H9 (cell line): ENCODE measurements at regions not wholly inside any gene's neighbourhood (a gene's known extent, or its start where the extent isn't known, plus 50 kb on each side); places are given as distances from the start of the nearest gene placed in this dataset.

Experiments used
- DNase-seq: peaks from one replicate; pipeline ENCODE4 v3.0.0-alpha.2; 2017
- H2AFZ ChIP-seq: one replicate; pipeline ENCODE4 v1.6.1; 2013; ENCODE audit warnings: mild to moderate bottlenecking, low read length, control low read depth, moderate library complexity
- H2AK5ac ChIP-seq: 2 replicates; pipeline ENCODE4 v1.6.1; 2013; ENCODE audit warnings: low read length, control low read depth, mixed read lengths; ENCODE audit not compliant: insufficient read length
- H2BK120ac ChIP-seq: one replicate; pipeline ENCODE4 v1.6.1; 2013; ENCODE audit warnings: low read depth, mild to moderate bottlenecking, low read length, control low read depth, inconsistent platforms; ENCODE audit not compliant: poor library complexity, severe bottlenecking
- H2BK12ac ChIP-seq: 2 replicates; pipeline ENCODE4 v1.6.1; 2013; ENCODE audit warnings: low read length, control low read depth, mixed read lengths, low read depth; ENCODE audit not compliant: insufficient read length
- H2BK15ac ChIP-seq: 2 replicates; pipeline ENCODE4 v1.6.1; 2013; ENCODE audit warnings: low read depth, low read length, control low read depth
- H2BK20ac ChIP-seq: one replicate; pipeline ENCODE4 v1.6.1; 2013; ENCODE audit warnings: low read depth, mild to moderate bottlenecking, low read length, control low read depth, inconsistent platforms; ENCODE audit not compliant: poor library complexity, severe bottlenecking
- H2BK5ac ChIP-seq: 2 replicates; pipeline ENCODE4 v1.6.1; 2013; ENCODE audit warnings: low read length, control low read depth, mixed read lengths; ENCODE audit not compliant: insufficient read length
- H3K14ac ChIP-seq: 2 replicates; pipeline ENCODE4 v1.6.1; 2013; ENCODE audit warnings: low read length, control low read depth; ENCODE audit not compliant: insufficient read depth
- H3K18ac ChIP-seq: 2 replicates; pipeline ENCODE4 v1.6.1; 2013; ENCODE audit warnings: low read depth, mild to moderate bottlenecking, mixed read lengths, low read length, control low read depth; ENCODE audit not compliant: insufficient read length
- H3K23ac ChIP-seq: 2 replicates; pipeline ENCODE4 v1.6.1; 2013; ENCODE audit warnings: low read length, control low read depth, mixed read lengths, low read depth; ENCODE audit not compliant: insufficient read length
- H3K23me2 ChIP-seq: 2 replicates; pipeline ENCODE4 v1.6.1; 2013; ENCODE audit warnings: low read depth, mild to moderate bottlenecking, mixed read lengths, low read length, control low read depth; ENCODE audit not compliant: insufficient read length, poor library complexity, severe bottlenecking
- H3K27ac ChIP-seq: 2 replicates; pipeline ENCODE4 v1.5.1; 2013; ENCODE audit warnings: low read length, control low read depth, mixed read lengths, low read depth; ENCODE audit not compliant: insufficient read length
- H3K27me3 ChIP-seq: 2 replicates; pipeline ENCODE4 v1.6.1; 2013; ENCODE audit warnings: low read length, control low read depth, inconsistent platforms; ENCODE audit not compliant: insufficient read depth
- H3K4ac ChIP-seq: 2 replicates; pipeline ENCODE4 v1.6.1; 2013; ENCODE audit warnings: low read depth, mild to moderate bottlenecking, control low read depth, inconsistent platforms, low read length, moderate library complexity
- H3K4me1 ChIP-seq: 2 replicates; pipeline ENCODE4 v1.6.1; 2013; ENCODE audit warnings: low read length, control low read depth, inconsistent platforms; ENCODE audit not compliant: insufficient read depth
- H3K4me2 ChIP-seq: 2 replicates; pipeline ENCODE4 v1.6.1; 2013; ENCODE audit warnings: low read length, control low read depth, mixed read lengths; ENCODE audit not compliant: insufficient read length, insufficient read depth
- H3K56ac ChIP-seq: 2 replicates; pipeline ENCODE4 v1.6.1; 2013; ENCODE audit warnings: low read depth, mild to moderate bottlenecking, mixed read lengths, low read length, control low read depth; ENCODE audit not compliant: insufficient read length
- H3K79me1 ChIP-seq: 2 replicates; pipeline ENCODE4 v1.6.1; 2013; ENCODE audit warnings: low read depth, mild to moderate bottlenecking, moderate library complexity, low read length, control low read depth, inconsistent platforms; ENCODE audit not compliant: insufficient read depth, poor library complexity, severe bottlenecking
- H3K79me2 ChIP-seq: 2 replicates; pipeline ENCODE4 v1.6.1; 2013; ENCODE audit warnings: low read length, control low read depth, inconsistent platforms; ENCODE audit not compliant: insufficient read depth
- H3K9ac ChIP-seq: 2 replicates; pipeline ENCODE4 v1.6.1; 2013; ENCODE audit warnings: low read length, control low read depth, mixed read lengths; ENCODE audit not compliant: insufficient read length; ENCODE audit errors: extremely low read depth
- H3K9me3 ChIP-seq: one replicate; pipeline ENCODE4 v1.6.1; 2013; ENCODE audit warnings: low read depth, low read length, inconsistent platforms; ENCODE audit not compliant: control insufficient read depth
- H3T11ph ChIP-seq: one replicate; pipeline ENCODE4 v1.6.1; 2013; ENCODE audit warnings: mild to moderate bottlenecking, low read length, control low read depth, inconsistent platforms
- H4K20me1 ChIP-seq: one replicate; pipeline ENCODE4 v1.6.1; 2013; ENCODE audit not compliant: control insufficient read depth, insufficient read length, insufficient read depth
- H4K5ac ChIP-seq: 2 replicates; pipeline ENCODE4 v1.6.1; 2013; ENCODE audit warnings: low read depth, mild to moderate bottlenecking, mixed read lengths, low read length, control low read depth; ENCODE audit not compliant: insufficient read length
- H4K8ac ChIP-seq: replicated peaks from 2 replicates; pipeline ENCODE4 v1.6.1; 2013; ENCODE audit warnings: low read length, control low read depth, mixed read lengths, low read depth; ENCODE audit not compliant: insufficient read length
- H4K91ac ChIP-seq: 2 replicates; pipeline ENCODE4 v1.6.1; 2013; ENCODE audit warnings: low read depth, mild to moderate bottlenecking, moderate library complexity, mixed read lengths, low read length, control low read depth; ENCODE audit not compliant: insufficient read length
- H3K27ac Mint-ChIP-seq, 3 experiments: 2 replicates in 2 of 3; 3 replicates in 1 of 3; pipeline ENCODE4 v1.8.0; 2020 to 2021; ENCODE audit warnings: mixed read lengths in 3 of 3, mild to moderate bottlenecking in 1 of 3, moderate library complexity in 1 of 3
- H3K27me3 Mint-ChIP-seq: 2 replicates; pipeline ENCODE4 v1.8.0; 2021; ENCODE audit warnings: low read depth, mild to moderate bottlenecking, moderate library complexity, mixed read lengths
- H3K36me3 Mint-ChIP-seq, 3 experiments: 2 replicates in 2 of 3; 3 replicates in 1 of 3; pipeline ENCODE4 v1.8.0; 2020 to 2021; ENCODE audit warnings: low read depth in 3 of 3, mixed read lengths in 3 of 3; ENCODE audit not compliant: insufficient read depth in 1 of 3
- H3K4me1 Mint-ChIP-seq, 2 experiments: 2 replicates each; pipeline ENCODE4 v1.8.0; 2020; ENCODE audit warnings: mixed read lengths in 2 of 2
- H3K4me3 Mint-ChIP-seq, 2 experiments: 2 replicates in 1 of 2; 3 replicates in 1 of 2; pipeline ENCODE4 v1.8.0; 2020 to 2021; ENCODE audit warnings: mild to moderate bottlenecking in 2 of 2, mixed read lengths in 2 of 2, moderate library complexity in 1 of 2
- H3K9me3 Mint-ChIP-seq, 2 experiments: 2 replicates in 1 of 2; 3 replicates in 1 of 2; pipeline ENCODE4 v1.8.0; 2020; ENCODE audit warnings: mild to moderate bottlenecking in 2 of 2, mixed read lengths in 2 of 2, moderate library complexity in 1 of 2
- WGBS: extraction: QIAGEN DNeasy Blood & Tissue Kit; methylation state at CpG from one replicate; pipeline ENCODE4 v1.1.7; 2013; ENCODE audit warnings: missing lambda C conversion rate, low lambda C conversion rate, mixed read lengths; ENCODE audit not compliant: insufficient read length; ENCODE audit errors: extremely low coverage; 5-methylcytosine and 5-hydroxymethylcytosine counted together
- TF ChIP-seq, protein P1 (sequence below): fragments of 200-600 bp; sonication (generic); conservative IDR thresholded peaks from 3 replicates; pipeline ENCODE4 v1.8.0; 2021; ENCODE audit warnings: antibody characterized with exemption, mild to moderate bottlenecking

DNA sequence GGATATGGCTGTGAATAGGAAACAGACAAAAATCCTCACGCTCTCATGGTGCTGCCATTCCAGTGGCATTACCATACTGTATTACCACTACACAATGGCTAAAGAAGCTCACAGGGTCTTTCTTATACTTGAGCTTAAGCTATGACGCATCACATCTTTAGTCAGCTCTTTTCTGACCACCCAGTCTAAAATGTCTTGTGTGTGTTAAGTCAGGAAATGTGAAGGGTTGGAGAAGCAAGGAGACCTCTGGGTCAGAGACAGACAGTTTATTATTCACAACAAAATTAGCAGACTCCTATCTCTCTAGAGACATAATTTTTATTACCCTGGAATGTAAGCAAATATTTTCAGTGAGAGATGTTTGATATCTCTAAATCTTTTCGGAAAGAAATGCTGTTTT, 1583.2 kb upstream of the WWC1 start:
- H3K23ac ChIP-seq = no peak overlapping the region
- H4K91ac ChIP-seq = no peak overlapping the region
- no peaks in the 10 kb centered on the region for H4K20me1 ChIP-seq
- no peak overlapping the region for H3T11ph ChIP-seq
- H3K14ac ChIP-seq = no peak overlapping the region
- no CpG with 5 or more reads among the region's 3 CpGs for WGBS
- H3K4me1 ChIP-seq = peaks cover 6% of the 10 kb centered on the region; the same call in 1 of the 2 replicates
- H3K4ac ChIP-seq = no peak overlapping the region
- Mint-ChIP-seq H3K27ac (no peak overlapping the region), H3K4me3 (no peak overlapping the region), H3K36me3 (peaks cover 0 to 4% (median 0%) of the 10 kb centered on the region in 3 experiments; a peak in 3 of 7 replicates), H3K9me3 (peaks cover 1 to 4% of the 10 kb centered on the region in 2 experiments; a peak in 3 of 5 replicates), H3K4me1 (peaks cover 12 to 20% of the 10 kb centered on the region in 2 experiments), H3K27me3 (no peaks in the 10 kb centered on the region; the same call in 1 of the 2 replicates)
- H3K23me2 ChIP-seq = no peaks in the 10 kb centered on the region
- no peak overlapping the region for H2BK20ac ChIP-seq
- no peaks in the 10 kb centered on the region for H3K79me2 ChIP-seq
- no peaks in the 10 kb centered on the region for H3K9me3 ChIP-seq
- H2BK15ac ChIP-seq = no peak overlapping the region
- H3K56ac ChIP-seq = no peak overlapping the region
- H2BK12ac ChIP-seq = no peak overlapping the region
- no peaks in the 10 kb centered on the region for H3K79me1 ChIP-seq
- DNase-seq = no peak
- no peak overlapping the region for H4K5ac ChIP-seq
- H3K27ac ChIP-seq = no peak overlapping the region
- H3K27me3 ChIP-seq = no peaks in the 10 kb centered on the region
- no peak overlapping the region for H2AK5ac ChIP-seq
- TF ChIP-seq, protein P1, sequence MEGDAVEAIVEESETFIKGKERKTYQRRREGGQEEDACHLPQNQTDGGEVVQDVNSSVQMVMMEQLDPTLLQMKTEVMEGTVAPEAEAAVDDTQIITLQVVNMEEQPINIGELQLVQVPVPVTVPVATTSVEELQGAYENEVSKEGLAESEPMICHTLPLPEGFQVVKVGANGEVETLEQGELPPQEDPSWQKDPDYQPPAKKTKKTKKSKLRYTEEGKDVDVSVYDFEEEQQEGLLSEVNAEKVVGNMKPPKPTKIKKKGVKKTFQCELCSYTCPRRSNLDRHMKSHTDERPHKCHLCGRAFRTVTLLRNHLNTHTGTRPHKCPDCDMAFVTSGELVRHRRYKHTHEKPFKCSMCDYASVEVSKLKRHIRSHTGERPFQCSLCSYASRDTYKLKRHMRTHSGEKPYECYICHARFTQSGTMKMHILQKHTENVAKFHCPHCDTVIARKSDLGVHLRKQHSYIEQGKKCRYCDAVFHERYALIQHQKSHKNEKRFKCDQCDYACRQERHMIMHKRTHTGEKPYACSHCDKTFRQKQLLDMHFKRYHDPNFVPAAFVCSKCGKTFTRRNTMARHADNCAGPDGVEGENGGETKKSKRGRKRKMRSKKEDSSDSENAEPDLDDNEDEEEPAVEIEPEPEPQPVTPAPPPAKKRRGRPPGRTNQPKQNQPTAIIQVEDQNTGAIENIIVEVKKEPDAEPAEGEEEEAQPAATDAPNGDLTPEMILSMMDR = no peak
- no peak overlapping the region for H2AFZ ChIP-seq
- H2BK5ac ChIP-seq = no peak overlapping the region
- no peak overlapping the region for H2BK120ac ChIP-seq
- H4K8ac ChIP-seq = no peak overlapping the region
- H3K9ac ChIP-seq = no peak overlapping the region
- no peak overlapping the region for H3K4me2 ChIP-seq
- H3K18ac ChIP-seq = no peak overlapping the region
